ENCODE measurements at regions not wholly inside any gene's neighbourhood (a gene's known extent, or its start where the extent isn't known, plus 50 kb on each side); places are given as distances from the start of the nearest gene placed in this dataset.

- no peak for DNase-seq (ENCODE audit: low read depth)
These were observed 51.0 kb upstream of the LHX8 start for GRCh38 chr1:75083223-75083622.

GRCh38 chr1:75083848-75084514 lies 50.2 kb upstream of the LHX8 start:
- peak; percentile 23 for DNase-seq (ENCODE audit: low read depth)
